H9 (cell line): ENCODE measurements at regions not wholly inside any gene's neighbourhood (a gene's known extent, or its start where the extent isn't known, plus 50 kb on each side); places are given as distances from the start of the nearest gene placed in this dataset.

Experiments
- DNase-seq: peaks from one replicate; pipeline ENCODE4 v3.0.0-alpha.2; 2017
- H2AFZ ChIP-seq: one replicate; pipeline ENCODE4 v1.6.1; 2013; ENCODE audit warnings: mild to moderate bottlenecking, low read length, control low read depth, moderate library complexity
- H2AK5ac ChIP-seq: 2 replicates; pipeline ENCODE4 v1.6.1; 2013; ENCODE audit warnings: low read length, control low read depth, mixed read lengths; ENCODE audit not compliant: insufficient read length
- H2BK120ac ChIP-seq: one replicate; pipeline ENCODE4 v1.6.1; 2013; ENCODE audit warnings: low read depth, mild to moderate bottlenecking, low read length, control low read depth, inconsistent platforms; ENCODE audit not compliant: poor library complexity, severe bottlenecking
- H2BK12ac ChIP-seq: 2 replicates; pipeline ENCODE4 v1.6.1; 2013; ENCODE audit warnings: low read length, control low read depth, mixed read lengths, low read depth; ENCODE audit not compliant: insufficient read length
- H2BK15ac ChIP-seq: 2 replicates; pipeline ENCODE4 v1.6.1; 2013; ENCODE audit warnings: low read depth, low read length, control low read depth
- H2BK20ac ChIP-seq: one replicate; pipeline ENCODE4 v1.6.1; 2013; ENCODE audit warnings: low read depth, mild to moderate bottlenecking, low read length, control low read depth, inconsistent platforms; ENCODE audit not compliant: poor library complexity, severe bottlenecking
- H2BK5ac ChIP-seq: 2 replicates; pipeline ENCODE4 v1.6.1; 2013; ENCODE audit warnings: low read length, control low read depth, mixed read lengths; ENCODE audit not compliant: insufficient read length
- H3K14ac ChIP-seq: 2 replicates; pipeline ENCODE4 v1.6.1; 2013; ENCODE audit warnings: low read length, control low read depth; ENCODE audit not compliant: insufficient read depth
- H3K18ac ChIP-seq: 2 replicates; pipeline ENCODE4 v1.6.1; 2013; ENCODE audit warnings: low read depth, mild to moderate bottlenecking, mixed read lengths, low read length, control low read depth; ENCODE audit not compliant: insufficient read length
- H3K23ac ChIP-seq: 2 replicates; pipeline ENCODE4 v1.6.1; 2013; ENCODE audit warnings: low read length, control low read depth, mixed read lengths, low read depth; ENCODE audit not compliant: insufficient read length
- H3K23me2 ChIP-seq: 2 replicates; pipeline ENCODE4 v1.6.1; 2013; ENCODE audit warnings: low read depth, mild to moderate bottlenecking, mixed read lengths, low read length, control low read depth; ENCODE audit not compliant: insufficient read length, poor library complexity, severe bottlenecking
- H3K27ac ChIP-seq: 2 replicates; pipeline ENCODE4 v1.5.1; 2013; ENCODE audit warnings: low read length, control low read depth, mixed read lengths, low read depth; ENCODE audit not compliant: insufficient read length
- H3K27me3 ChIP-seq: 2 replicates; pipeline ENCODE4 v1.6.1; 2013; ENCODE audit warnings: low read length, control low read depth, inconsistent platforms; ENCODE audit not compliant: insufficient read depth
- H3K4ac ChIP-seq: 2 replicates; pipeline ENCODE4 v1.6.1; 2013; ENCODE audit warnings: low read depth, mild to moderate bottlenecking, control low read depth, inconsistent platforms, low read length, moderate library complexity
- H3K4me1 ChIP-seq: 2 replicates; pipeline ENCODE4 v1.6.1; 2013; ENCODE audit warnings: low read length, control low read depth, inconsistent platforms; ENCODE audit not compliant: insufficient read depth
- H3K4me2 ChIP-seq: 2 replicates; pipeline ENCODE4 v1.6.1; 2013; ENCODE audit warnings: low read length, control low read depth, mixed read lengths; ENCODE audit not compliant: insufficient read length, insufficient read depth
- H3K56ac ChIP-seq: 2 replicates; pipeline ENCODE4 v1.6.1; 2013; ENCODE audit warnings: low read depth, mild to moderate bottlenecking, mixed read lengths, low read length, control low read depth; ENCODE audit not compliant: insufficient read length
- H3K79me1 ChIP-seq: 2 replicates; pipeline ENCODE4 v1.6.1; 2013; ENCODE audit warnings: low read depth, mild to moderate bottlenecking, moderate library complexity, low read length, control low read depth, inconsistent platforms; ENCODE audit not compliant: insufficient read depth, poor library complexity, severe bottlenecking
- H3K79me2 ChIP-seq: 2 replicates; pipeline ENCODE4 v1.6.1; 2013; ENCODE audit warnings: low read length, control low read depth, inconsistent platforms; ENCODE audit not compliant: insufficient read depth
- H3K9ac ChIP-seq: 2 replicates; pipeline ENCODE4 v1.6.1; 2013; ENCODE audit warnings: low read length, control low read depth, mixed read lengths; ENCODE audit not compliant: insufficient read length; ENCODE audit errors: extremely low read depth
- H3K9me3 ChIP-seq: one replicate; pipeline ENCODE4 v1.6.1; 2013; ENCODE audit warnings: low read depth, low read length, inconsistent platforms; ENCODE audit not compliant: control insufficient read depth
- H3T11ph ChIP-seq: one replicate; pipeline ENCODE4 v1.6.1; 2013; ENCODE audit warnings: mild to moderate bottlenecking, low read length, control low read depth, inconsistent platforms
- H4K20me1 ChIP-seq: one replicate; pipeline ENCODE4 v1.6.1; 2013; ENCODE audit not compliant: control insufficient read depth, insufficient read length, insufficient read depth
- H4K5ac ChIP-seq: 2 replicates; pipeline ENCODE4 v1.6.1; 2013; ENCODE audit warnings: low read depth, mild to moderate bottlenecking, mixed read lengths, low read length, control low read depth; ENCODE audit not compliant: insufficient read length
- H4K8ac ChIP-seq: replicated peaks from 2 replicates; pipeline ENCODE4 v1.6.1; 2013; ENCODE audit warnings: low read length, control low read depth, mixed read lengths, low read depth; ENCODE audit not compliant: insufficient read length
- H4K91ac ChIP-seq: 2 replicates; pipeline ENCODE4 v1.6.1; 2013; ENCODE audit warnings: low read depth, mild to moderate bottlenecking, moderate library complexity, mixed read lengths, low read length, control low read depth; ENCODE audit not compliant: insufficient read length
- H3K27ac Mint-ChIP-seq, 3 experiments: 2 replicates in 2 of 3; 3 replicates in 1 of 3; pipeline ENCODE4 v1.8.0; 2020 to 2021; ENCODE audit warnings: mixed read lengths in 3 of 3, mild to moderate bottlenecking in 1 of 3, moderate library complexity in 1 of 3
- H3K27me3 Mint-ChIP-seq: 2 replicates; pipeline ENCODE4 v1.8.0; 2021; ENCODE audit warnings: low read depth, mild to moderate bottlenecking, moderate library complexity, mixed read lengths
- H3K36me3 Mint-ChIP-seq, 3 experiments: 2 replicates in 2 of 3; 3 replicates in 1 of 3; pipeline ENCODE4 v1.8.0; 2020 to 2021; ENCODE audit warnings: low read depth in 3 of 3, mixed read lengths in 3 of 3; ENCODE audit not compliant: insufficient read depth in 1 of 3
- H3K4me1 Mint-ChIP-seq, 2 experiments: 2 replicates each; pipeline ENCODE4 v1.8.0; 2020; ENCODE audit warnings: mixed read lengths in 2 of 2
- H3K4me3 Mint-ChIP-seq, 2 experiments: 2 replicates in 1 of 2; 3 replicates in 1 of 2; pipeline ENCODE4 v1.8.0; 2020 to 2021; ENCODE audit warnings: mild to moderate bottlenecking in 2 of 2, mixed read lengths in 2 of 2, moderate library complexity in 1 of 2
- H3K9me3 Mint-ChIP-seq, 2 experiments: 2 replicates in 1 of 2; 3 replicates in 1 of 2; pipeline ENCODE4 v1.8.0; 2020; ENCODE audit warnings: mild to moderate bottlenecking in 2 of 2, mixed read lengths in 2 of 2, moderate library complexity in 1 of 2
- WGBS: extraction: QIAGEN DNeasy Blood & Tissue Kit; methylation state at CpG from one replicate; pipeline ENCODE4 v1.1.7; 2013; ENCODE audit warnings: missing lambda C conversion rate, low lambda C conversion rate, mixed read lengths; ENCODE audit not compliant: insufficient read length; ENCODE audit errors: extremely low coverage; 5-methylcytosine and 5-hydroxymethylcytosine counted together
- TF ChIP-seq, protein P1 (sequence below): fragments of 200-600 bp; sonication (generic); conservative IDR thresholded peaks from 3 replicates; pipeline ENCODE4 v1.8.0; 2021; ENCODE audit warnings: antibody characterized with exemption, mild to moderate bottlenecking

DNA sequence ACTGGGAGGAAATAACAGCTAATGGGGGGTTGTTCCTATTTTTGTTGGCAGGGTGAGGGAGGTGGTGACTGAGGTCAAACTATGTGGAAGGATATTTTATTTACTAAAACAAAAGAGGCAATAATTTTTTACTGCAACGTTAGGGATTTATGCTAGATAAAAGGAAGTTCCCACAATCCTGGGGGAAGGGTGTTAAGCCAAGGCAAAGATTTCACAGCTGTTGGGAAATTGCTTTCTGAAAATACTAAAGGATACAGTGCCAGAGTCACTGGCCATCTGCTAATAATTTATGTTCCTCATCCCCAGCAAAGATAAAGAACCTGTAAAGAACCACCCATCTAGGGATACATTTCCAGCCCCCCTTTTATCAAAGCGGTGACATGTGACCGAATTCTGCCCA lies 756.0 kb upstream of the RBFOX1 start:
- no peak overlapping the region for H2BK120ac ChIP-seq
- no peaks in the 10 kb centered on the region for H3K9me3 ChIP-seq
- no peak overlapping the region for H2BK15ac ChIP-seq
- Mint-ChIP-seq H3K9me3 (no peaks in the 10 kb centered on the region), H3K4me3 (no peak overlapping the region), H3K27ac (no peak overlapping the region), H3K27me3 (peaks cover 11% of the 10 kb centered on the region), H3K36me3 (no peaks in the 10 kb centered on the region), H3K4me1 (peaks cover 9 to 11% of the 10 kb centered on the region in 2 experiments)
- H3K4me1 ChIP-seq: no peaks in the 10 kb centered on the region
- no peak overlapping the region for H3K14ac ChIP-seq
- H2AFZ ChIP-seq: no peak overlapping the region
- no peak overlapping the region for H3K56ac ChIP-seq
- DNase-seq: no peak
- H3K23ac ChIP-seq: no peak overlapping the region
- H2BK12ac ChIP-seq: no peak overlapping the region
- H4K91ac ChIP-seq: no peak overlapping the region
- no peak overlapping the region for H2AK5ac ChIP-seq
- no peaks in the 10 kb centered on the region for H4K20me1 ChIP-seq
- TF ChIP-seq, protein P1, sequence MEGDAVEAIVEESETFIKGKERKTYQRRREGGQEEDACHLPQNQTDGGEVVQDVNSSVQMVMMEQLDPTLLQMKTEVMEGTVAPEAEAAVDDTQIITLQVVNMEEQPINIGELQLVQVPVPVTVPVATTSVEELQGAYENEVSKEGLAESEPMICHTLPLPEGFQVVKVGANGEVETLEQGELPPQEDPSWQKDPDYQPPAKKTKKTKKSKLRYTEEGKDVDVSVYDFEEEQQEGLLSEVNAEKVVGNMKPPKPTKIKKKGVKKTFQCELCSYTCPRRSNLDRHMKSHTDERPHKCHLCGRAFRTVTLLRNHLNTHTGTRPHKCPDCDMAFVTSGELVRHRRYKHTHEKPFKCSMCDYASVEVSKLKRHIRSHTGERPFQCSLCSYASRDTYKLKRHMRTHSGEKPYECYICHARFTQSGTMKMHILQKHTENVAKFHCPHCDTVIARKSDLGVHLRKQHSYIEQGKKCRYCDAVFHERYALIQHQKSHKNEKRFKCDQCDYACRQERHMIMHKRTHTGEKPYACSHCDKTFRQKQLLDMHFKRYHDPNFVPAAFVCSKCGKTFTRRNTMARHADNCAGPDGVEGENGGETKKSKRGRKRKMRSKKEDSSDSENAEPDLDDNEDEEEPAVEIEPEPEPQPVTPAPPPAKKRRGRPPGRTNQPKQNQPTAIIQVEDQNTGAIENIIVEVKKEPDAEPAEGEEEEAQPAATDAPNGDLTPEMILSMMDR: no peak
- no peak overlapping the region for H2BK20ac ChIP-seq
- no peak overlapping the region for H3K4me2 ChIP-seq
- no peak overlapping the region for H4K5ac ChIP-seq
- no peak overlapping the region for H3K9ac ChIP-seq
- H2BK5ac ChIP-seq: no peak overlapping the region
- no peaks in the 10 kb centered on the region; the same call in 1 of the 2 replicates for H3K27me3 ChIP-seq
- H4K8ac ChIP-seq: no peak overlapping the region
- no peak overlapping the region for H3K4ac ChIP-seq
- WGBS: no CpG with 5 or more reads among the region's 3 CpGs
- no peak overlapping the region for H3K18ac ChIP-seq
- H3K27ac ChIP-seq: no peak overlapping the region
- no peaks in the 10 kb centered on the region for H3K23me2 ChIP-seq
- no peaks in the 10 kb centered on the region for H3K79me2 ChIP-seq
- no peak overlapping the region for H3T11ph ChIP-seq
- no peaks in the 10 kb centered on the region for H3K79me1 ChIP-seq
